ENCODE measurements at regions not wholly inside any gene's neighbourhood (a gene's known extent, or its start where the extent isn't known, plus 50 kb on each side); places are given as distances from the start of the nearest gene placed in this dataset.

GRCh38 chr18:60019463-60019840, 119.7 kb downstream of the PMAIP1 start:
- TF ChIP-seq CTCF (IDR thresholded peaks at IDR 0.05) (no peak), POLR2AphosphoS5 (IDR thresholded peaks at IDR 0.05) (no peak)

Measured in suprapubic skin (tissue), 3 donors.